HG02610 (cell line): ENCODE measurements at regions not wholly inside any gene's neighbourhood (a gene's known extent, or its start where the extent isn't known, plus 50 kb on each side); places are given as distances from the start of the nearest gene placed in this dataset.
A peak's percentile ranks its signal among the peaks of the same experiment; 100 is the strongest.
"Not testable (repeated sequence)": the region's sequence is repeated elsewhere in the genome, so short reads cannot be mapped to it uniquely, and the experiment has no call there.

Experiments used
- ATAC-seq: cut with Tn5 transposase; IDR thresholded peaks from one replicate; pipeline ENCODE4 v1.9.1; 2021; ENCODE audit warnings: mild to moderate bottlenecking, moderate library complexity; ENCODE audit not compliant: unreplicated experiment

DNA sequence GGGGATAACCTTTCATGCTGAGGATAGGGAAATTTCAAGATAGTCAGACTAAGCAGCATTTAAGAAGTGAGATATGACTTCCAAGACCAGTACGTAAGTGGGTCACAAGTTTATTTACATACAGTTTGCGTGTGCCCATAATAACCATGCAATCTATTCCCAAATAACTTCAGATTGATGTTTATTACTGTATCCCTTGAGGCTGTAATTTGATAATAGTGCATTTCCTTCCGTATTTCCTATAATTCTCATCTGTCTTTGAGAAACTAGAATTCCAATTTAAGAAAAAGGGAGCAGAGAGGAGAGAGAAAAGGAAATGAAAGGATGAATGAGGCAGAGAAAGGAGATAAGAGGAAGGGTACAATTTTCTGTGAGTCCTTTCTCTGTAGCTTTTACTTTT, 1073.1 kb downstream of the EPHA3 start:
- ATAC-seq, result no peak

DNA sequence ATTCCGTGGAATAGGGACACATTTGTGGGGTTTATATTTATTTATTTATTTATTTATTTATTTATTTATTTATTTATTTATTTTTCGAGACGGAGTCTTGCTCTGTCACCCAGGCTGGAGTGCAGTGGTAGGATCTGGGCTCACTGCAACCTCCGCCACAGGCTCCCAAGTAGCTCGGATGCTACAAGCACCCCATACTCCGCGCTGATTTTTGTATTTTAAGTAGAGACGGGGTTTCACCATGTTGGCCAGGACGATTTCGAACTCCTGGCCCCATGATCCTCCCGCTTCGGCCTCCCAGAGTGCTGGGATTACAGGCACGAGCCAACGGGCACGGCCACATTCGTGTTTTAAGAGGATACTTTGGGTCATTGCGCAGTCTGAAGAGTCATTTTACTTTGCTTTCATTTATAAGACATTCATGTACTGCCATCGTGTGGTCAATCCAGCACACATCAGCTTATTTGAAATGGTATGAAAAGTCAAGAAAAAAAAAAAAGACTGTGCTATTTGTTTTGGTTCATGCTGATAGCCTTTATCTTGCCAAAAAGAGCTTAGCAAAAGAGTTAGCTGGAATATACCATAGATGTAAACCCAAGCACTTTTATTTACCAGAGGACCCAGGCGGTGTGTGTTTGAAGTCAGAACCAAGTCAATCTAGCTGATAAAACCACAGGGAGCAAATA, 1075.0 kb downstream of the EPHA3 start:
- ATAC-seq, result peak; percentile 93

DNA sequence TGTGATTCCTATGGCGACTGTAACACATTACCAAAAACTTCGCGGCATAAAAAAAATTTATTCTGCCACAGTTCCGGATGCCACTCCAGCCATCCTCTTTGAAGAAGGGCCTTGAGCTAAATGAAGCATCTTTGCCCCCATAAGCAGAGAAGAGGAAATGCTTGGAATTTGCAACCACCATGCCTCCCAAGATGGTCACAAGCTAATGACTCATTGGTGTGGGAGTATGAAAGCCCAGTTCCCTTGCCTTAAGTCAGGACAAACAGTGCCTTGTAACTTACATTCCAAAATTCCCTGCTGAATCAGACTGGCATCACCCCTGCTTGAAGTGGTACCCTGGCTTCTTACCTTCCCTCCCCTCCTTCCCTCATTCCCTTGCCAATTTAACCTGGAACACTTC, 1077.4 kb downstream of the EPHA3 start:
- ATAC-seq, result no peak

DNA sequence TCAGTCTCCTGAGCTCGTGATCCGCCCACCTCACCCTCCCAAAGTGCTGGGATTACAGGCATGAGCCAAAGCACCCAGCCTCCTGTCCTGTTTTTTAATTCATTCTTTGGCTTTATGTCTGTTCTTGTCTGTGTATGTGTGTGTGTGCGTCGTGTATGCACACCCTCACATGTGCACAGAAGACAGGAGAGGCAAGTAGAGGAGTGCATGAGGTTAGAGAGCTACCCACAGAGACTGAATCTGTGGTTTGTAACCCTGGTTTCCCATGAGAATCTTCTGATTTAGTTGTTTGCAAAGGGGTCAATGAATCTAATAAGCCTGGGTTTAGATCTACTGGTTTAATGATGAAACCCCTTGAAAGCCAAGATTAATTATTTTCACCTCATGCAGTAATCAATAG, 1090.0 kb downstream of the EPHA3 start:
- ATAC-seq, result not testable (repeated sequence)

DNA sequence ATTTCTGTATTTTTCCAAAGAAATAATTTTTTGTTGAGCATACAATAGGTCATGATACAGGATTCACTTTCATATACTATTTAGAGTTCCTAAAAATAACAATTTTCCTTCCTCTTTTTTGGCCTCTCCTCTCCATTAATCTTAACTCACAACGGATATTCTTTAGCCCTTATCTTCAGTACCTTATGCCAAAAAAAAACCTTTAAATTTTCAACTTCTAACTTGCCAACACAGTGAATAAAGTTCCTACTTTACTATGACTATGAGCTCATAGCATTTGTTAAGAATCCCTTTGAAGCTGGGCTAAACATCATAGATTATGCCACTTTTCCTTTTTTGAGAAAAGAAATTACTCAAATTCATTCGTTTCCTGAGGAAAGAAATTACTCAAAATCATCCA, 1095.5 kb downstream of the EPHA3 start:
- not testable (repeated sequence) for ATAC-seq

DNA sequence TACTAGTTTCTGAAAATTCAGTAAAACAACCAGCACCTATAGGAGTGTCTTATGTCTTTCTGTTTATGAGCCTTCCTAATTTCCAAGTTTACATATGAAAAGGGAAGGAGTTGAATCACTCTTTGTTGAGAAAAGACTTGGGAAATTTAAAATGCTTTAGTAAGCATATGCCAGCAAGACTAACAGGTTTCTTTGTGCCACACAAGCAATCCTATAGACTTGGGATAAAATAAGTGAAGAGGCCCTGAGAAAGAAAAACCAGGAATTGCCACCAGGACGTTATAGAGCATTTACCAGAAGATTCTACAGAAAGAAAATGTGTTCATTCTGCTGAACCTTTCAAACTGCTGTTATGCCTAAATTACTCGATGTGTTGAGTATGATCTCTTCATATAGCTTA, 1099.1 kb downstream of the EPHA3 start:
- ATAC-seq, result not testable (repeated sequence)

DNA sequence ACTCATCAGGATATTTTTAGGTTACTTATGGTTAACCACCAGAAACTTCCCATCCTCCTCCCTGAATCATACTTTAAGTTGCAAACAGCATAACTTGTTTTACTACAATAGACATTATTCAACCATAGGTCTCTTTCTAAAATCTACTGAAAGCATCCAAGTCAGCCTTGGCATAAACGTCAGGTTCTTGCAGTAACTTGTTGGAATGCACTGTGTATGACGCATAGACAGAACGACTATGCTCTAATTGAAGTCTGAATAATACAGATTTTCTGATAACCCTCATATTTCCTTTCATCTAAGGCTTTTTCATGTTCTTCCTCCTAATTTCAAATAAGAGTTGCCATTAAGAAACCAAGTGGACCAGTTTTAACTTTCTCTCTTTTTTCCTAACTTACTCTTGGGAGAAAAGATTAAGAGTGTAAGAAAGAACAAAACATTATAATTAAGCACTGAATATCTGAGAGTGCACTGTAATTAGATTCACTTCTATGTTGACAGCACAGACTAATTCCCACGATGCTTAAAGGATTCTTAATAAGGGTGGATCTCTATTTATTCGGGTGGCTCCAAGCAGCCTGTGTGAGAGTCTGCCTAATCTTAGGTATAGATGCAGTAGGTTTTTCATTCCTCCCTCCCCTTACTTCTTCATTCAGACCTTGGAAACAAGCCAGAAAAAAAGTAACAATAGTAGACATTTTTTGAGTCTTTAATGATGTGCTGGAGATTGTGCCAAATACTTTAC, 1100.1 kb downstream of the EPHA3 start:
- not testable (repeated sequence) for ATAC-seq

DNA sequence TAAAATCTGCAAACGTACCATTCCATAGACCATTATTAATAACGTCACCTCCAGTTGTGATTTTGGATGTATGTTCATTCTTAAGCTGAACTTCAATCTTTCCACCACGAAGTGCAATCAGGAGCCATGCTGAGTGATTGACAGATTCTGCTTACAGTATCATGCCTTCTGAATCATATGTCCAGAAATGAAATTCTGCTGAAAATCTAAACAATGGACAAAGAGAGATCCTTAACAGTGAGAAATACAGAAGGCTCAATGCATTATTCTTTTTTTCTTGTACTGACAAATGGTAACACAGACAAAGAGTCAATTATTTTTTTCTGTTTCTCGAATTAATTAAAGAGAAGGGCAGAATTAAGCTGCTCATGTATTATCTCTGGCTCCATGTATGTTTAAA, 1114.5 kb downstream of the EPHA3 start:
- no peak for ATAC-seq

DNA sequence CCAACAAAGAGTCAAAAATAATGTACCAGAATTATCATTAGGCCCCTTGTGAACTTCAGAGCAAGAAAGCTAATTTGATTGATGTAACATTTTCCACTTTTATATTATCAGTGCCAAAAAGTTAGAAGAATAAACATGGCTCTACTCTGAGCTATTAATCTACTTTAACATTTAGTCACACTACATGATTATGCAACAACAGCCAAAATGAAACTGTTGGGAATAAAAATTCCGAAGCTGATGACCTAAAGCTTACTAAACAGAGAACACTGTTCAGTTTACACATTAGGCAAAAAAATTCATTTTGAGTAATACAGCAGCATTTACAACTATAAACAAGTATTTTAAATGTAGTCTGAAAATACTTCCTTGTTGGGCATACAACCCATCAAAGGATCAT, 1134.1 kb downstream of the EPHA3 start:
- ATAC-seq, result no peak

DNA sequence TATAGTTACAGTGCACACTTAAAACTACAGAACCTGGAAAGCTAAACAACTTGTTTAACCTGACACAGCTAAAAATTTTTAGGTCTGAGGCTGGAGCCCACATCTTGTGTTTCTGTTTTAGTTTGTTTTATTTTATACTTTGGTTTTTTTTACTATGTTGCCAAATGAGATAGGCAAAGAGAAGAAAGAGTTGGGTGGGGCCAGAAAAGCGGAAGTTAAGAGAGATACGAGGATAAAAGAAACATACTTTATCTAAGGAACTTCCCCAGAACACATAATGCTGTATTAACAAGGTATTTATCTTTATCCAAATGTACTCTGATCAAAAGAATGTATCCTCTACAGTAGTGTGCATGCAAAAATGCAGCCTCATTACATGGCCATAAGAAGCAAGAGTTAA, 1145.7 kb downstream of the EPHA3 start:
- no peak for ATAC-seq

DNA sequence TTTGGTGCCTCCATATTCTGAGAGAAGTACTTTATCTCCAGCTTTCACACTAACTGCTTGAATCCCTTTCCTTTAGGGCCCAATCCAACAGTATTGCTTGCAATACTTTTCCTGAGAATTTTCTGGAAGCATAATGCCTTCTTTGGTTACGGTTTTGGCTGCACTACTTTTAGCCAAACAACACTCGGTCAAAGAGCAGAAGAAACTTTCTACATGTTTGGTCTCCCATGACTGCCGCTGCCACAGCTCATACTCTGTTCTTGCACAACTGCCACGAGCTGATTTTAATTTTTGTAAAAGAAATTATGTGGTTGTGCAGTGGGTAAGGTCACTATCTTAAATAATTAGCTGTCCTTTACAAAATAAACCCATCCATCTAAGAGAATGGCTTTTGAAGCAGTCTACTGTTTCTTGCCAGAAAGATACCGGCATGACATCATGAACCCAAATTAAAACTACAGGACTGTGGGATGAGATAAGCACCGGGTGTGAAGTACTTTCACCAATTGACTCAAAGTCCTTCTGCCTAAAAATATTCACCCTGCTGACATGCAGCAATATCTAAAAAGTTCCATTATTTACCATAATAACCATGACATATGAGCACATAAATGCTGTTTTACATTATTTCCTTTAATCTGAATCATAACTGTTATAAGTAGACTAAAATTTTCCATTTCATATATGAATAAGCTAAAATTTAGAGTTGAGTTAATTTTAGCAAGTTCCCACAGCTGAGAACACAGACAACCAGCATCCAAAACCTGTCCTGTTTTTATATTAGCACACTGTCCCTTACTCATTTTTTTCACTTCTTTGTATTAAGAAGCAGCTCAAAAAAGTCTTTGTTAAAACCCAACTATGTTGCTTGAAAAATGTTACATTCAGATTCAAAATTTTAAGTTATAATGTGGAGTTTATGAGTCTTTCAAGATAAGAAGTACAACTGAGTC, 1154.3 kb downstream of the EPHA3 start:
- no peak for ATAC-seq
